Endothelial cell of umbilical vein (primary cell): ENCODE measurements at regions not wholly inside any gene's neighbourhood (a gene's known extent, or its start where the extent isn't known, plus 50 kb on each side); places are given as distances from the start of the nearest gene placed in this dataset.

ENCODE experiments used
- CTCF ChIP-seq, 2 donors: IDR thresholded peaks; 1 replicate in 1 of 2; 2 replicates in 1 of 2; pipeline ENCODE4 v1.5.1; 2011; ENCODE audit warnings: low read length in 2 of 2, mild to moderate bottlenecking in 2 of 2, moderate library complexity in 2 of 2, control low read depth in 1 of 2, inconsistent platforms in 1 of 2, low read depth in 1 of 2; ENCODE audit not compliant: insufficient read depth in 1 of 2; ENCODE audit errors: extremely low read depth in 1 of 2
- EZH2 ChIP-seq: IDR thresholded peaks from 2 replicates; pipeline ENCODE4 v1.6.1; 2012; ENCODE audit warnings: borderline replicate concordance, low read depth, mild to moderate bottlenecking, moderate library complexity, low read length, inconsistent platforms; ENCODE audit not compliant: severe bottlenecking
- FOS ChIP-seq: IDR thresholded peaks from 2 replicates; pipeline ENCODE4 v1.6.1; 2011; ENCODE audit warnings: mild to moderate bottlenecking, low read length, moderate library complexity, borderline replicate concordance; ENCODE audit not compliant: insufficient read depth
- MAX ChIP-seq: IDR thresholded peaks from 2 replicates; pipeline ENCODE4 v1.6.1; 2011; ENCODE audit not compliant: insufficient read depth, insufficient read length
- MYC ChIP-seq: IDR thresholded peaks from one replicate; pipeline ENCODE4 v1.6.1; 2011; ENCODE audit warnings: mild to moderate bottlenecking, low read depth, low read length
- POLR2A ChIP-seq: IDR thresholded peaks from 2 replicates; pipeline ENCODE4 v1.6.1; 2012; ENCODE audit warnings: low read depth, mild to moderate bottlenecking, control low read depth, low read length
- POLR2AphosphoS5 ChIP-seq: IDR thresholded peaks from 2 replicates; pipeline ENCODE4 v1.6.1; 2012; ENCODE audit warnings: low read depth, mild to moderate bottlenecking, control low read depth, low read length, moderate library complexity; ENCODE audit not compliant: insufficient read depth

GRCh38 chr7:97439637-97440214 is 292.2 kb upstream of the TAC1 start:
- TF ChIP-seq CTCF (IDR thresholded peaks at IDR 0.05; ENCODE audit: extremely low read depth in 1 of 2, insufficient read depth in 1 of 2, low read depth in 1 of 2, low read length in 2 of 2), result no peak
- TF ChIP-seq EZH2, result no peak
- TF ChIP-seq POLR2AphosphoS5, result no peak
- TF ChIP-seq POLR2A, result no peak
- TF ChIP-seq FOS, result no peak
- no peak for TF ChIP-seq MYC
- no peak for TF ChIP-seq MAX
